ENCODE measurements at regions not wholly inside any gene's neighbourhood (a gene's known extent, or its start where the extent isn't known, plus 50 kb on each side); places are given as distances from the start of the nearest gene placed in this dataset.

- H3K36me3 Mint-ChIP-seq (ENCODE audit: unreplicated experiment) = no peaks in the 10 kb centered on the region
- peaks cover 2% of the 10 kb centered on the region for H3K27me3 Mint-ChIP-seq (ENCODE audit: unreplicated experiment)
- no peak for TF ChIP-seq CTCF (IDR thresholded peaks at IDR 0.05; ENCODE audit: partially characterized antibody, unreplicated experiment)
- no peak overlapping the region for H3K4me3 Mint-ChIP-seq (ENCODE audit: unreplicated experiment)
- no peak for DNase-seq
- H3K9me3 Mint-ChIP-seq (ENCODE audit: unreplicated experiment) = peaks cover 2% of the 10 kb centered on the region
- H3K4me1 Mint-ChIP-seq (ENCODE audit: low read depth, unreplicated experiment) = peaks cover 7% of the 10 kb centered on the region
- H3K27ac Mint-ChIP-seq (ENCODE audit: unreplicated experiment) = no peak overlapping the region
Observed at GRCh38 chr3:115348412-115348811, 201.3 kb upstream of the ZBTB20 start.

- no peaks in the 10 kb centered on the region for H3K36me3 Mint-ChIP-seq (ENCODE audit: unreplicated experiment)
- H3K9me3 Mint-ChIP-seq (ENCODE audit: unreplicated experiment) = peaks cover 2% of the 10 kb centered on the region
- peaks cover 7% of the 10 kb centered on the region for H3K4me1 Mint-ChIP-seq (ENCODE audit: low read depth, unreplicated experiment)
- no peak overlapping the region for H3K4me3 Mint-ChIP-seq (ENCODE audit: unreplicated experiment)
- H3K27me3 Mint-ChIP-seq (ENCODE audit: unreplicated experiment) = peaks cover 2% of the 10 kb centered on the region
- DNase-seq = no peak
- TF ChIP-seq CTCF (IDR thresholded peaks at IDR 0.05; ENCODE audit: partially characterized antibody, unreplicated experiment) = no peak
- H3K27ac Mint-ChIP-seq (ENCODE audit: unreplicated experiment) = no peak overlapping the region
Observed at GRCh38 chr3:115348951-115349745, 202.1 kb upstream of the ZBTB20 start.

GRCh38 chr3:115350606-115351005 is 203.5 kb upstream of the ZBTB20 start:
- Mint-ChIP-seq H3K4me3 (ENCODE audit: unreplicated experiment) (no peak overlapping the region), H3K9me3 (ENCODE audit: unreplicated experiment) (peaks cover 2% of the 10 kb centered on the region), H3K27me3 (ENCODE audit: unreplicated experiment) (peaks cover 2% of the 10 kb centered on the region), H3K36me3 (ENCODE audit: unreplicated experiment) (peaks cover 5% of the 10 kb centered on the region), H3K27ac (ENCODE audit: unreplicated experiment) (no peak overlapping the region), H3K4me1 (ENCODE audit: low read depth, unreplicated experiment) (peaks cover 7% of the 10 kb centered on the region)
- no peak for DNase-seq
- TF ChIP-seq CTCF (IDR thresholded peaks at IDR 0.05; ENCODE audit: partially characterized antibody, unreplicated experiment) = no peak

- DNase-seq = no peak
- Mint-ChIP-seq H3K9me3 (ENCODE audit: unreplicated experiment) (peaks cover 2% of the 10 kb centered on the region), H3K4me3 (ENCODE audit: unreplicated experiment) (no peak overlapping the region), H3K27me3 (ENCODE audit: unreplicated experiment) (peaks cover 2% of the 10 kb centered on the region), H3K4me1 (ENCODE audit: low read depth, unreplicated experiment) (peaks cover 7% of the 10 kb centered on the region), H3K27ac (ENCODE audit: unreplicated experiment) (no peak overlapping the region), H3K36me3 (ENCODE audit: unreplicated experiment) (peaks cover 8% of the 10 kb centered on the region)
- TF ChIP-seq CTCF (IDR thresholded peaks at IDR 0.05; ENCODE audit: partially characterized antibody, unreplicated experiment) = no peak
Observed at GRCh38 chr3:115351193-115351592, 204.1 kb upstream of the ZBTB20 start.

- DNase-seq = no peak
- Mint-ChIP-seq H3K36me3 (ENCODE audit: unreplicated experiment) (peaks cover 11% of the 10 kb centered on the region), H3K9me3 (ENCODE audit: unreplicated experiment) (no peaks in the 10 kb centered on the region), H3K27ac (ENCODE audit: unreplicated experiment) (no peak overlapping the region), H3K4me3 (ENCODE audit: unreplicated experiment) (no peak overlapping the region), H3K4me1 (ENCODE audit: low read depth, unreplicated experiment) (peaks cover 7% of the 10 kb centered on the region), H3K27me3 (ENCODE audit: unreplicated experiment) (no peaks in the 10 kb centered on the region)
- no peak for TF ChIP-seq CTCF (IDR thresholded peaks at IDR 0.05; ENCODE audit: partially characterized antibody, unreplicated experiment)
Observed at GRCh38 chr3:115354010-115354409, 206.9 kb upstream of the ZBTB20 start.
